Bronchial epithelial cell (primary cell): ENCODE measurements at regions not wholly inside any gene's neighbourhood (a gene's known extent, or its start where the extent isn't known, plus 50 kb on each side); places are given as distances from the start of the nearest gene placed in this dataset.

Experiments
- DNase-seq: peaks from one replicate; pipeline ENCODE4 v3.0.0-alpha.2; 2010; ENCODE audit warnings: low read depth
- FAIRE-seq: peaks from 2 replicates; lab custom pipeline; 2011; peaks lifted over from hg19 to GRCh38; lab: Jason Lieb, UNC
- H3K27me3 ChIP-seq: 2 replicates; pipeline ENCODE4 v1.5.1; 2011; ENCODE audit warnings: low read length; ENCODE audit not compliant: control insufficient read depth, insufficient read depth
- H3K36me3 ChIP-seq: 2 replicates; pipeline ENCODE4 v1.5.1; 2011; ENCODE audit warnings: low read length; ENCODE audit not compliant: control insufficient read depth, insufficient read depth
- H3K4me3 ChIP-seq: 2 replicates; pipeline ENCODE4 v1.5.1; 2011; ENCODE audit warnings: mild to moderate bottlenecking, low read depth, low read length, control low read depth
- TF ChIP-seq, protein P1 (sequence below): IDR thresholded peaks from 2 replicates; pipeline ENCODE4 v1.5.1; 2011; ENCODE audit warnings: mild to moderate bottlenecking, moderate library complexity, low read length, control low read depth, inconsistent platforms; ENCODE audit not compliant: insufficient read depth, severe bottlenecking

DNA sequence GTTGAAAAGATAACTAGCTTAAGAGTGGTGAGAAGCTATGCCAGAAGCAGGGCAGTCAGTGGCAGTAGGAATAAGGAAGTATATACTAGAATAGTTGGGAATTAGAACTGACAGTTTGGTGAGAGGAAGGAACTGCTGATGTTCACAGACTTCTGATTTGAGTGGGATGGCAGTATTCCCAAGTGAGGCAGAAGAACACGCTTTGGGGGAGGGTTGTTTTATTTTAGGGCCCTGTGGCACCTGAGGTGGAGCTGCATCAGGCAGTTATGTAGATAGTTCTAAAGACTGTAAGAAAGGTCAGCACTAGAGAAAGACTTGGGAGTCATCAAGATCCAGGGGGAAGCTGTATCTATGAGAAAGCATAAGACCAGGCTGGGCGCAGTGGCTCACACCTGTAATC is 66.3 kb upstream of the TNRC6B start:
- Histone ChIP-seq H3K36me3 (no peaks in the 10 kb centered on the region), H3K4me3 (no peak overlapping the region), H3K27me3 (no peaks in the 10 kb centered on the region)
- DNase-seq = no peak
- TF ChIP-seq, protein P1, sequence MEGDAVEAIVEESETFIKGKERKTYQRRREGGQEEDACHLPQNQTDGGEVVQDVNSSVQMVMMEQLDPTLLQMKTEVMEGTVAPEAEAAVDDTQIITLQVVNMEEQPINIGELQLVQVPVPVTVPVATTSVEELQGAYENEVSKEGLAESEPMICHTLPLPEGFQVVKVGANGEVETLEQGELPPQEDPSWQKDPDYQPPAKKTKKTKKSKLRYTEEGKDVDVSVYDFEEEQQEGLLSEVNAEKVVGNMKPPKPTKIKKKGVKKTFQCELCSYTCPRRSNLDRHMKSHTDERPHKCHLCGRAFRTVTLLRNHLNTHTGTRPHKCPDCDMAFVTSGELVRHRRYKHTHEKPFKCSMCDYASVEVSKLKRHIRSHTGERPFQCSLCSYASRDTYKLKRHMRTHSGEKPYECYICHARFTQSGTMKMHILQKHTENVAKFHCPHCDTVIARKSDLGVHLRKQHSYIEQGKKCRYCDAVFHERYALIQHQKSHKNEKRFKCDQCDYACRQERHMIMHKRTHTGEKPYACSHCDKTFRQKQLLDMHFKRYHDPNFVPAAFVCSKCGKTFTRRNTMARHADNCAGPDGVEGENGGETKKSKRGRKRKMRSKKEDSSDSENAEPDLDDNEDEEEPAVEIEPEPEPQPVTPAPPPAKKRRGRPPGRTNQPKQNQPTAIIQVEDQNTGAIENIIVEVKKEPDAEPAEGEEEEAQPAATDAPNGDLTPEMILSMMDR = no peak
- no peak for FAIRE-seq

DNA sequence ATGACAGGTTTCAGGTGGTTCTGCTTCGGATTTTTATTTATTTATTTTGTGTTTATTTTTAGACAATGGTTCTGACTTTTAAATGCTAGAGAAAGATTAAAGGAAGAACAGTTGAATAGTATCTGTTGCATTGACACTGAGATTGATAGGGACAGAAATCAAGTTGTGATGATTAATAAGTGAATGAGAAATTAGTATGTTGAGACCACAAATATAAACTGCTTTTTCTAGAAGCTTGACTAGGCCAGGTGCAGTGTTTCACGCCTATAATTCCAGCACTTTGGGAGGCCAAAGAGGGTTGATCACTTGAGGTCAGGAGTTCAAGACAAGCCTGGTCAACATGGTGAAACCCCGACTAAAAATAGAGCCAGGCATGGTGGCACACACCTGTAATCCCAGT is 65.1 kb upstream of the TNRC6B start:
- FAIRE-seq (no peak), DNase-seq (no peak)
- H3K4me3 ChIP-seq = no peak overlapping the region
- no peaks in the 10 kb centered on the region for H3K36me3 ChIP-seq
- TF ChIP-seq, protein P1 = no peak
- H3K27me3 ChIP-seq = no peaks in the 10 kb centered on the region

DNA sequence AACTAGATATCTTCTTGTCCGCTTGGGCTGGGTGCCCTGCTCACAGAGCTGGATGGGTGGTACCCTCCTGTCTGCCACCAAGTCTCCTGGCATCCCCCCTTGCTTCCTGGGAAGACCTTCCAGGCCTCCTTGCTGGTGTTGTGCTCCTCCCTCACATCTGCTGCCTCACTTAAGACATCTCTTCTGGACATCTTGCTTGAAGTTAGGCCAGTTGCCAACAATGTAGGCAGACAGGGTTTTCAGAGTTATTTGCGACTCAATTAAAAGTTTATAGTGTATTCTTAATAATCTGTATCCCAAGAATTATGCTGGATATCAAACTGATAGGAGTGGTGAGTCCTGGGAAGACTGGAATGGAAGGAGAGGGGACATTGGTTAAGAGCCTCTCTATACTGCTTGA is 64.0 kb upstream of the TNRC6B start:
- Histone ChIP-seq H3K27me3 (no peaks in the 10 kb centered on the region), H3K36me3 (no peaks in the 10 kb centered on the region), H3K4me3 (no peak overlapping the region)
- DNase-seq (no peak), FAIRE-seq (no peak)
- TF ChIP-seq, protein P1 = no peak

DNA sequence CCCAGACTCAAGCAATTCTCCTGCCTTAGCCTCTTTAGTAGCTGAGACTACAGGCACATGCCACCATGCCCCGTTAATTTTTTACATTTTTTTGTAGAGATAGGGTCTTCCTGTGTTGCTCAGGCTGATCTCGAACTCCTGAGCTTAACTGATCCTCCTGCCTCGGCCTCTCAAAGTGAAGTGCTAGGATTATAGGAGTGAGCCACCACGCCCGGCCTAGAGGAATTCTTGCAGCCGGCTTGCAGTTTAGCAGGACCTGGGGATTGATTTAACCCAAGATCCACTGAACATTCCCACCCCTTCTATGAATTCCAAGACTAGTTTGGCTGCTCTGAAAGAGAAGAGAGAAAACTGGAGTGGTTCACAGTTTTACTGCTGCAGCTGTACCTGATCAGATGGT is 63.3 kb upstream of the TNRC6B start:
- Histone ChIP-seq H3K36me3 (no peaks in the 10 kb centered on the region), H3K4me3 (no peak overlapping the region), H3K27me3 (no peaks in the 10 kb centered on the region)
- FAIRE-seq = no peak
- DNase-seq = no peak
- TF ChIP-seq, protein P1 = no peak

DNA sequence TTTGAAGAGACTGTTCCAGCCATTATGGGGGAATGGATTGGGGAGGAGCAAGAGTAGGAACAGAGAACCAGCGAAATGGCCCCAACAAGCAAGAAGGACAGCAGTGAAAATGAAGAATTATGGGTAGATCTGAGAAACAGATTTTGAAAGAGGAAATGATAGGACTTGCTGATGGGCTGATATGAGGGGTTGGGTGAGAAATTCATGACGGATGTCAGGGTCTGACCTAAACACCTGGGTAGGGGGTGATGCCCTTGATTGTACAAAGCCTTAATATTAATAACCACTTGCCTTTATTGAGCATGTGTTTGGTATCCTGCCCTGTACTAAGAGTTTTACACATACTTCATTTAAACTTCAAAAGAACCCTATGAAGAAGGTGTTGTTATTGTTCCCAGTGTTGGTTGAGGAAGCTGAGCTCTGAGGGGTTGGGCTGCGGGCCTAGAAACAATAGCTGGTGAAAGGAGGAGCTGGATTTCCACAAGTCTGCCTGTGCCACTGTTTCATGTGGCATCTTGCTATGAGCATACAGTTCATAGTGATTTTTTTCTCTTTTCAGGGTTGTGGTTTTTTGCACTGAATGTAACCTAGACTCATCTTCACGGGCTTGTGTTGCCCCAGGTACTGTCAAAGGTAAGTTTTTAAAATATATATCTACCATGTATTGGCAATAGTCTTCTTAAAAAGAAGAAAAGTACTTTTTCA is 61.1 kb upstream of the TNRC6B start:
- Histone ChIP-seq H3K4me3 (no peak overlapping the region), H3K36me3 (no peaks in the 10 kb centered on the region), H3K27me3 (no peaks in the 10 kb centered on the region)
- TF ChIP-seq, protein P1 = no peak
- no peak for FAIRE-seq
- no peak for DNase-seq

DNA sequence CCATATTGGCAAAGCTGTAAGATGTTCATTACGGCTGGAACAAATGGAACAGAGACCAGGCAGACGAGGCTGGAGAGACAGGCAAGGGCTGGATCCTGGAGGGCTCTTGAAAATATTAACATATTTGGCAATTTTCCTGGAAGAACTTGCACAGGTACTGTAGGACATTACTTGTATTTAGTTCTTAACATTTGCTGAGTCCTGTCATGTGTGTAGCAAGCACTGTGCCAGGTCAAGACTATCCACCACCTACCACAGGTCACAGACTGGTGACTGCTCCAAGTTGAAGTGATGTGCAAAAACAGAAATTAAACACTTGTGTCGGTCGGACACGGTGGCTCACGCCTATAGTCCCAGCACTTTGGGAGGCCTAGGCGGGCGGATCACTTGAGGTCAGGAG is 58.7 kb upstream of the TNRC6B start:
- H3K27me3 ChIP-seq = no peaks in the 10 kb centered on the region
- DNase-seq (no peak), FAIRE-seq (no peak)
- H3K36me3 ChIP-seq = no peaks in the 10 kb centered on the region
- no peak overlapping the region for H3K4me3 ChIP-seq
- TF ChIP-seq, protein P1 = no peak
